DMS53 treated with DMSO at 0.1 percent for 48 hours (cell line): ENCODE measurements at regions not wholly inside any gene's neighbourhood (a gene's known extent, or its start where the extent isn't known, plus 50 kb on each side); places are given as distances from the start of the nearest gene placed in this dataset.
A peak's percentile ranks its signal among the peaks of the same experiment; 100 is the strongest.

ENCODE experiments used
- DNase-seq: peaks from one replicate; lab custom pipeline; 2025; ENCODE audit not compliant: unreplicated experiment; lab: John Stamatoyannopoulos, UW

GRCh38 chr9:14031810-14032209, 282.1 kb downstream of the NFIB start:
- DNase-seq = no peak

GRCh38 chr9:14031060-14031414, 282.9 kb downstream of the NFIB start:
- no peak for DNase-seq

- no peak for DNase-seq
These were observed 283.4 kb downstream of the NFIB start for GRCh38 chr9:14030375-14031059.

- no peak for DNase-seq
These were observed 284.1 kb downstream of the NFIB start for GRCh38 chr9:14029806-14030374.

- DNase-seq = peak; percentile 43
These were observed 286.7 kb downstream of the NFIB start for GRCh38 chr9:14027116-14027800.

- no peak for DNase-seq
These were observed 288.2 kb downstream of the NFIB start for GRCh38 chr9:14025741-14026140.

- DNase-seq = no peak
These were observed 290.7 kb downstream of the NFIB start for GRCh38 chr9:14023285-14023684.

- no peak for DNase-seq
These were observed 291.9 kb downstream of the NFIB start for GRCh38 chr9:14021871-14022525.

GRCh38 chr9:14018081-14018480, 295.9 kb downstream of the NFIB start:
- DNase-seq = no peak

GRCh38 chr9:14014744-14015143, 299.2 kb downstream of the NFIB start:
- no peak for DNase-seq

GRCh38 chr9:14014218-14014617, 299.7 kb downstream of the NFIB start:
- DNase-seq = no peak

- DNase-seq = no peak
These were observed 302.0 kb downstream of the NFIB start for GRCh38 chr9:14011799-14012560.

GRCh38 chr9:14007190-14007769, 306.7 kb downstream of the NFIB start:
- DNase-seq = no peak

GRCh38 chr9:14006386-14007187, 307.4 kb downstream of the NFIB start:
- no peak for DNase-seq

GRCh38 chr9:14004110-14004509, 309.8 kb downstream of the NFIB start:
- no peak for DNase-seq

- DNase-seq = no peak
These were observed 319.7 kb downstream of the NFIB start for GRCh38 chr9:13994240-13994639.

- no peak for DNase-seq
These were observed 320.2 kb downstream of the NFIB start for GRCh38 chr9:13993632-13994185.

GRCh38 chr9:13992138-13993088, 321.5 kb downstream of the NFIB start:
- no peak for DNase-seq

- no peak for DNase-seq
These were observed 322.5 kb downstream of the NFIB start for GRCh38 chr9:13991395-13991794.
